ENCODE measurements at regions not wholly inside any gene's neighbourhood (a gene's known extent, or its start where the extent isn't known, plus 50 kb on each side); places are given as distances from the start of the nearest gene placed in this dataset.

DNA sequence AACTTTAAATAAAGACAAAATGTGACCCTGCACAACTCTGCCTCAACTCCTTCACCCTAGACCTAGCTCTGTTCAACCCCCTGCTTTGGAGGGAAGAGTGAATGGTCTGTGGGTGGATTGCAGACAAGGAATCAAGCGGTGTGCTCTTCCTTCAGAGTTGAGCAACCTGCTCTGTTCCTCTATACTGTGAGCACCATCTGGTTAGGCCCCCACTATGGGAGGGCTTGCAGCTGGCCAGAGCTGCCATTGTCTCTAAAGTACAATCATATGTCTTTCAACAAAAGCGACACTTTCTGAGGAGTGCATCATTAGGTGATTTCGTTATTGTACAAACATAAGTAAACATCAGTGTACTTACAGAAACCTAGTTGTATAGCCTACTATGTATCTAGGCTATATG is 406.1 kb upstream of the MARCKS start:
- TF ChIP-seq POLR2AphosphoS5 (IDR thresholded peaks at IDR 0.05; ENCODE audit: borderline replicate concordance, low read depth, low read length): no peak
- no peak for TF ChIP-seq EZH2 (IDR thresholded peaks at IDR 0.05)

All from SK-N-MC (cell line).